ENCODE measurements at regions not wholly inside any gene's neighbourhood (a gene's known extent, or its start where the extent isn't known, plus 50 kb on each side); places are given as distances from the start of the nearest gene placed in this dataset.

- no peak for TF ChIP-seq USF2 (IDR thresholded peaks at IDR 0.05; ENCODE audit: borderline replicate concordance, low read depth, low read length)
- no peak for TF ChIP-seq RAD21 (IDR thresholded peaks at IDR 0.05; ENCODE audit: low read length)
- TF ChIP-seq FOXM1 (IDR thresholded peaks at IDR 0.05; ENCODE audit: low read depth) = no peak
- TF ChIP-seq RFX5 (IDR thresholded peaks at IDR 0.05; ENCODE audit: low read length) = no peak
- TF ChIP-seq POLR2AphosphoS5 (IDR thresholded peaks at IDR 0.05; ENCODE audit: low read depth, low read length) = no peak
- no peak for TF ChIP-seq EZH2phosphoT487 (IDR thresholded peaks at IDR 0.05; ENCODE audit: borderline replicate concordance, low read depth)
- TF ChIP-seq CTCF (IDR thresholded peaks at IDR 0.05) = no peak
- no peak for TF ChIP-seq MAX (IDR thresholded peaks at IDR 0.05; ENCODE audit: low read depth)
- TF ChIP-seq EP300 (IDR thresholded peaks at IDR 0.05; ENCODE audit: borderline replicate concordance in 1 of 2, low read depth in 1 of 2, low read length in 1 of 2) = no peak
- TF ChIP-seq MXI1 (IDR thresholded peaks at IDR 0.05; ENCODE audit: low read depth, low read length) = no peak
- TF ChIP-seq ELF1 (IDR thresholded peaks at IDR 0.05) = no peak
- TF ChIP-seq JUND (IDR thresholded peaks at IDR 0.05) = no peak
Observed at GRCh38 chr2:221674446-221674845, 102.3 kb upstream of the EPHA4 start.
